GM21786 (cell line): ENCODE measurements at regions not wholly inside any gene's neighbourhood (a gene's known extent, or its start where the extent isn't known, plus 50 kb on each side); places are given as distances from the start of the nearest gene placed in this dataset.
"Not testable (repeated sequence)": the region's sequence is repeated elsewhere in the genome, so short reads cannot be mapped to it uniquely, and the experiment has no call there.

Experiments used
- ATAC-seq: cut with Tn5 transposase; IDR thresholded peaks from one replicate; pipeline ENCODE4 v1.9.1; 2021; ENCODE audit not compliant: unreplicated experiment

- no peak for ATAC-seq
These were observed 688.9 kb upstream of the RAG2 start for GRCh38 chr11:37286890-37287289.

GRCh38 chr11:37282367-37282766, 684.3 kb upstream of the RAG2 start:
- no peak for ATAC-seq

- ATAC-seq = no peak
These were observed 682.2 kb upstream of the RAG2 start for GRCh38 chr11:37280200-37280599.

GRCh38 chr11:37277896-37278465, 679.9 kb upstream of the RAG2 start:
- no peak for ATAC-seq

GRCh38 chr11:37264783-37265182, 666.7 kb upstream of the RAG2 start:
- ATAC-seq = no peak

DNA sequence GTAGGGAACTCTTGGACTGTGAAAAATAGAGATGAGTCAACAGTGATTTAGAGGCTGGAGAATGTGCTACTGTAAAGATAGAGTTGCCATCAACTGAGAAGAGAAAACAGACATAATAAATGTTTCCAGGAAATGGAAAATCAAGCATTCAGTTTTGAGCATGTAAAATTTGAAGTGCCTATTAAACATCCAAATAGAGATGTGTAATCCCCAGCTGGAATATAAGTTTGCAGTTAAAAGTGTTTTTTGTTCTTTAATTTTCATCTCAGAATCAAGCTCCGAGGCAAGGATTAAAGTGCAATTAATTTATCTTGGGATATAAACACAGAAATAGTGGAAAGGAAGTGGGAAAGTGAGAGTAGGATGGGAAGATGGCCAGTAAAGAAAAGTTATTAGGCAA, 666.0 kb upstream of the RAG2 start:
- no peak for ATAC-seq

DNA sequence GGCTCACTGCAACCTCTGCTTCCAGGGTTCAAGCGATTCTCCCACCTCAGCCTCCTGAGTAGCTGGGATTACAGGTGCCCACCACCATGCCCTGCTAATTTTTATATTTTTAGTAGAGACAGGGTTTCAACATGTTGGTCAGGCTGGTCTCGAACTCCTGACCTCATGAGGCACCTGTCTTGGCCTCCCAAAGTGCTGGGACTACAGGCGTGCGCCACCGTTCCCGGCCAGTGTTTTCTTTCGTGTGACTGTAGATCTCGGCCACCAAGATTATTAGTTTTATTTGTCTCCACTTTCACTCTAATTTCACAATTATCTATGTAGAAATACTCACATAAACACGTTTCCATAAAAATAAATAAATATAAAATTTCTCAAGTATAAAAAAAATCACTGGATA, 665.4 kb upstream of the RAG2 start:
- ATAC-seq = not testable (repeated sequence)

DNA sequence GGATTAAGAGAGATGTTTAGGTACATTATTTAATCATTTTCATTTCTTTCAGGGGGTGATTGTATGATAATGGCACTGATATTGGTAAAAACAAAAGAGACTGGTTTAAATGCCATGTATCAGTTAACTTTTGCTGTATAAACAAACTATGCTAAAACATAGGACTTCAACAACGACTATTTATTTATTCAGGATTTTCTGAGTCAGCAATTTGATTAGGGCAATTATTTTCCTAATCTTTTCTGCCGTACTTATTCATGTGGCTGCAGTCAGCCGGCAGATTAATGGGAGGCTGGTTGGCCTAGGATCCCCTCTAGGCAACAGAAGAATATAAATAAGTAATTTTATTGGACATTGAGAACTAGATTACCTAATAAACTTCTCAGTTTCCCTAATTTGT, 661.7 kb upstream of the RAG2 start:
- ATAC-seq = no peak

- ATAC-seq = no peak
These were observed 650.1 kb upstream of the RAG2 start for GRCh38 chr11:37248145-37248544.

- not testable (repeated sequence) for ATAC-seq
These were observed 648.1 kb upstream of the RAG2 start for GRCh38 chr11:37246092-37246491.

DNA sequence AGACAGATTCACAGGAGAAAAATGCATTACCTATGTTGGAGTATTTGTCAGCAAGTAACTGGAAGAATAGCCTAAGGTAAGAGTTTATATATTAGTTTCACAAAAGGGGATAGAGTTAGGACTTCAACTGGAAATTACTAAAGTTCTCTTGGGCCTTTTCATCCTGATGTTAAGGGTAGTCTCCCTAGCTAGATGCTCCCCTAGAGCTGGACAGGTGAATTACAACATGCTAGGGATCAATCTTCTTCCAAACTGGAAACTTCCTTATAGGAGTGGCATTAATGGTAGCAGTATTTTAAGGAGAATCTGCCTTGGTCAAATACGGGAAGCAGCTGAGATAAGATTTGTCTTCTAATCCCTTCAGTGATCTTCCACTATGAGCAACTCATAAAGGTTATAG, 632.8 kb upstream of the RAG2 start:
- ATAC-seq = no peak

- no peak for ATAC-seq
These were observed 625.9 kb upstream of the RAG2 start for GRCh38 chr11:37223962-37224361.

GRCh38 chr11:37203006-37203405, 605.0 kb upstream of the RAG2 start:
- ATAC-seq = no peak

- no peak for ATAC-seq
These were observed 601.0 kb upstream of the RAG2 start for GRCh38 chr11:37199082-37199481.

DNA sequence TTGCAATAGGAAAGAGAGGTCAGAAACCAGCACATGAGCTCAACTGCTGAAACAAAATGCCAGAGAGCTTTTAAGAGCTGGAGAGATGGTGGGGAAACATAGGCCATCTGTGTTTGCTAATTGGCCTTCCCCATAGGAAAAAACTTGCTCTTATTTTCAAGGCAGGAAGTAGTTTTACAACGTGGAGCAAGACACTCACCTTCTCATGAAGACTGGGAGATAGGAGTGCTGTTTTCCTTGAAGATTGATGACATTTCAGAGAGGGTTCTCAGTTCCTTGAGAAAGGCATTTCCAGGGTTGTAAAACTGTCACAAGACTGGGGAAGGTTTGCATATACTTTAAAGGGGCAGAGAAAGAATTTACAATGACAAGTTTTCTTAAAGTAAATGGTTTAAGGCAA, 586.3 kb upstream of the RAG2 start:
- no peak for ATAC-seq

- no peak for ATAC-seq
These were observed 584.0 kb upstream of the RAG2 start for GRCh38 chr11:37182031-37182430.

GRCh38 chr11:37177721-37178120, 579.7 kb upstream of the RAG2 start:
- no peak for ATAC-seq

GRCh38 chr11:37171451-37171850, 573.4 kb upstream of the RAG2 start:
- no peak for ATAC-seq

GRCh38 chr11:37170311-37170710, 572.3 kb upstream of the RAG2 start:
- ATAC-seq = no peak

DNA sequence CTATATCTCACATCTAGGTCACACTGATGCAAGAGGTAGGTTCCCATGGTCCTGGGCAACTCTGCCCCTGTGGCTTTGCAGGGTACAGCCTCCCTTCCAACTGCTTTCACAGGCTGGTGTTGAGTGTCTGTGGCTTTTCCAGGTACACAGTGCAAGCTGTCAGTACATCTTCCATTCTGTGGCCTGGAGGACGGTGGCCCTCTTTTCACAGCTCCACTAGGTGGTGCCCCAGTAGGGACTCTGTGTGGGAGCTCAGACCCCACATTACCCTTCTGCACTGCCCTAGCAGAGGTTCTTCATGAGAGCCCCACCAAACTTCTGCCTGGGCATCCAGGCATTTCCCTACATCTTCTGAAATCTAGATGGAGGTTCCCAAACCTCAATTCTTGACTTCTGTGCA, 547.4 kb upstream of the RAG2 start:
- ATAC-seq = not testable (repeated sequence)

DNA sequence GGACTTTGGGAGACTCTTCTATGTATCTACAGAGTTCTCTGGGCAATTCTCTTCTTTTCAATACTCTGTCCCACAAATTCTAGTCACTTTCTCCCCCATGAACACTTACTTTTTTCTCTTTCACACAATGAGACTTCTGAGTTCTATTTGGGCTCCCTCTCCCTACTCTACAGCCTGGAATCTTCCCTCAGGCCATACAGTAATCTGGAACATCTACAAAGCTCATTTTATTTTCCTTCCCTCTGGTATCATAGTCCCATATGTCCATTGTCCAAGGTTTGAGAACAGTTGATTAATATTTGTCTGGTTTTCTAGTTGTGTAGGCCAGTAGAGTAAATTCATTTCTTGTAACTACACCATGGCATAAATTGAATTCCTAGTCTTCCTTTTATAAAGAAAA, 544.6 kb upstream of the RAG2 start:
- no peak for ATAC-seq

GRCh38 chr11:37141707-37142106, 543.7 kb upstream of the RAG2 start:
- ATAC-seq = no peak

DNA sequence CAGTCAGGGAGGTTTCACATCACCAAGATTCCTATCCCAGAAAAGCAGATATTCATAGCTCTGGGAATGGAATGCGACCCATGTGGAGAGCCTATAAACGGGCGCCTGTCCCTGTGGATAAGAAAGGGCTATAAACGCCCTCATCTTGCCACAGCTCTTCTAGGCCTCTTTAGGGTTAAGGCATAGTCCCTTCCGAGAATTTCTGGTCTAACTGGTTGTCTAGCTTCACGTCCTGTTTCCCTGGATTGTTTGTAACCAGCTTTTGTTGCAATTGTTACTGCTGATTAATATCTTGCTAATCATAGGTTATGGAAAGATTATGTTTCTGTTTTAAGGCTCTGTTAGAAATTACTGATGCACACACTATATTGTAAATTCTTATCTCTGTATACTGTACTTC, 537.6 kb upstream of the RAG2 start:
- not testable (repeated sequence) for ATAC-seq

- no peak for ATAC-seq
These were observed 536.6 kb upstream of the RAG2 start for GRCh38 chr11:37134637-37135036.
